IMR-90 (cell line): ENCODE measurements at regions not wholly inside any gene's neighbourhood (a gene's known extent, or its start where the extent isn't known, plus 50 kb on each side); places are given as distances from the start of the nearest gene placed in this dataset.

Source experiments
- ATAC-seq: fragments of 200-7000 bp; cut with Tn5 transposase; 2 replicates; pipeline ENCODE4 v1.9.1; 2020; ENCODE audit warnings: low read depth, mild to moderate bottlenecking, moderate library complexity
- BruUV-seq: library from RNA; stranded (reverse); fragments of 400-500 nt; replicated peaks from 2 replicates; lab custom pipeline; 2021; lab: Mats Ljungman, UMichigan
- CTCF ChIA-PET: fragments of 300-600 bp; formaldehyde crosslinking; extraction: SDS; loops from one replicate; lab custom pipeline; 2021; ENCODE audit warnings: antibody characterized with exemption; lab: Yijun Ruan, JAX
- POLR2A ChIA-PET: fragments of 300-600 bp; sonication (Branson Sonifier 250); formaldehyde crosslinking; loops from one replicate; lab custom pipeline; 2022; ENCODE audit warnings: antibody characterized with exemption; ENCODE audit not compliant: unreplicated experiment; lab: Charles Lee
- DNase-seq: peaks from one replicate; pipeline ENCODE4 v3.0.0; 2013
- H2AFZ ChIP-seq: replicated peaks from 2 replicates; pipeline ENCODE3; 2013; ENCODE audit warnings: low read length, mild to moderate bottlenecking; ENCODE audit not compliant: poor library complexity
- H2AK5ac ChIP-seq: 2 replicates; pipeline ENCODE4 v1.6.1; 2013; ENCODE audit warnings: low read depth, low read length, inconsistent platforms
- H2AK9ac ChIP-seq: replicated peaks from 2 replicates; pipeline ENCODE3; 2013; ENCODE audit warnings: mild to moderate bottlenecking, low read depth, low read length, moderate library complexity; ENCODE audit not compliant: poor library complexity
- H2BK120ac ChIP-seq: 2 replicates; pipeline ENCODE4 v1.6.1; 2013; ENCODE audit warnings: low read depth, low read length, inconsistent platforms
- H2BK15ac ChIP-seq: 3 replicates; pipeline ENCODE4 v1.6.1; 2013; ENCODE audit warnings: low read depth, low read length, inconsistent platforms
- H2BK20ac ChIP-seq: 2 replicates; pipeline ENCODE4 v1.6.1; 2013; ENCODE audit warnings: low read depth, mild to moderate bottlenecking, inconsistent platforms, low read length, moderate library complexity
- H2BK5ac ChIP-seq: 2 replicates; pipeline ENCODE4 v1.6.1; 2013; ENCODE audit warnings: mild to moderate bottlenecking, low read depth, low read length, inconsistent platforms; ENCODE audit not compliant: poor library complexity, severe bottlenecking
- H3K14ac ChIP-seq: replicated peaks from 2 replicates; pipeline ENCODE4 v1.6.1; 2013; ENCODE audit warnings: low read depth, low read length, inconsistent platforms
- H3K18ac ChIP-seq: 2 replicates; pipeline ENCODE4 v1.6.1; 2013; ENCODE audit warnings: low read depth, low read length, control low read depth
- H3K23ac ChIP-seq: 2 replicates; pipeline ENCODE4 v1.6.1; 2013; ENCODE audit warnings: low read depth, low read length, inconsistent platforms
- H3K27ac ChIP-seq: 2 replicates; pipeline ENCODE4 v1.5.1; 2013; ENCODE audit warnings: mild to moderate bottlenecking, control low read depth, low read length; ENCODE audit not compliant: insufficient read depth
- H3K27me3 ChIP-seq: 2 replicates; pipeline ENCODE4 v1.6.1; 2013; ENCODE audit warnings: low read length; ENCODE audit not compliant: control insufficient read depth, insufficient read depth
- H3K36me3 ChIP-seq: 2 replicates; pipeline ENCODE4 v1.6.1; 2013; ENCODE audit warnings: low read length, mixed read lengths; ENCODE audit not compliant: control insufficient read depth, insufficient read depth
- H3K4ac ChIP-seq: 2 replicates; pipeline ENCODE4 v1.6.1; 2013; ENCODE audit warnings: low read depth, low read length, inconsistent platforms
- H3K4me1 ChIP-seq: 2 replicates; pipeline ENCODE4 v1.6.1; 2013; ENCODE audit warnings: low read length, mixed read lengths; ENCODE audit not compliant: control insufficient read depth, insufficient read depth
- H3K4me2 ChIP-seq: 2 replicates; pipeline ENCODE4 v1.6.1; 2013; ENCODE audit warnings: low read depth, mild to moderate bottlenecking, control low read depth, low read length, moderate library complexity
- H3K4me3 ChIP-seq: 2 replicates; pipeline ENCODE4 v1.5.1; 2013; ENCODE audit warnings: low read depth, mild to moderate bottlenecking, control low read depth, low read length, moderate library complexity; ENCODE audit not compliant: insufficient read depth
- H3K56ac ChIP-seq: 2 replicates; pipeline ENCODE4 v1.6.1; 2013; ENCODE audit warnings: low read length, inconsistent platforms; ENCODE audit not compliant: insufficient read depth; ENCODE audit errors: extremely low read depth
- H3K79me1 ChIP-seq, 2 experiments: 2 replicates each; pipeline ENCODE4 v1.6.1; 2013; ENCODE audit warnings: low read length in 2 of 2, inconsistent platforms in 1 of 2, low read depth in 1 of 2
- H3K9ac ChIP-seq: 2 replicates; pipeline ENCODE4 v1.6.1; 2013; ENCODE audit warnings: low read depth, low read length, control low read depth
- H3K9me1 ChIP-seq: 2 replicates; pipeline ENCODE4 v1.6.1; 2013; ENCODE audit warnings: low read length, inconsistent platforms; ENCODE audit not compliant: insufficient read depth
- H3K9me3 ChIP-seq: 2 replicates; pipeline ENCODE4 v1.6.1; 2013; ENCODE audit warnings: low read length; ENCODE audit not compliant: control insufficient read depth, insufficient read depth
- H4K20me1 ChIP-seq: 2 replicates; pipeline ENCODE4 v1.6.1; 2013; ENCODE audit warnings: low read length, inconsistent platforms; ENCODE audit not compliant: insufficient read depth
- H4K5ac ChIP-seq: 2 replicates; pipeline ENCODE4 v1.6.1; 2013; ENCODE audit warnings: mild to moderate bottlenecking, low read depth, low read length, control low read depth
- H4K8ac ChIP-seq, 2 experiments: 2 replicates each; pipeline ENCODE4 v1.6.1; 2013; ENCODE audit warnings: low read depth in 2 of 2, low read length in 2 of 2, control low read depth in 1 of 2, inconsistent platforms in 1 of 2
- H4K91ac ChIP-seq: 2 replicates; pipeline ENCODE4 v1.6.1; 2013; ENCODE audit warnings: low read depth, low read length, inconsistent platforms; ENCODE audit not compliant: insufficient read depth
- dilution Hi-C: fragments of 300-500 bp; cut with HindIII; formaldehyde crosslinking; loops from one replicate; pipeline ENCODE4 v1.14.3; 2018; ENCODE audit warnings: low sequenced_read_pairs; ENCODE audit not compliant: unreplicated experiment
- in situ Hi-C: fragments of 300-500 bp; cut with MboI; formaldehyde crosslinking; loops from 3 replicates; pipeline ENCODE4 v1.14.3; 2019; ENCODE audit warnings: low sequenced_read_pairs, inconsistent platforms, mixed read lengths
- intact Hi-C: fragments of 100-400 bp; cut with micrococcal nuclease; formaldehyde crosslinking; loops from 2 replicates; pipeline ENCODE4 v1.10.0; 2022
- TF ChIP-seq, protein P1 (sequence below): conservative IDR thresholded peaks from 2 replicates; pipeline ENCODE4 v1.5.1; 2012; ENCODE audit warnings: mild to moderate bottlenecking, low read depth, low read length, improper control_type of control experiment

GRCh38 chr11:92512204-92512569, 287.6 kb downstream of the FAT3 start:
- no peaks in the 10 kb centered on the region for H3K27me3 ChIP-seq
- no peaks in the 10 kb centered on the region for H3K36me3 ChIP-seq

More at GRCh38 chr11:92512204-92512569, 287.6 kb downstream of the FAT3 start:
- Histone ChIP-seq H3K27ac (no peak overlapping the region), H3K23ac (no peak overlapping the region), H3K4me3 (no peak overlapping the region), H3K9ac (no peak overlapping the region), H3K4ac (no peak overlapping the region), H3K9me3 (no peaks in the 10 kb centered on the region), H2BK120ac (no peak overlapping the region), H3K9me1 (no peaks in the 10 kb centered on the region), H3K79me1 (no peaks in the 10 kb centered on the region), H3K4me2 (no peak overlapping the region), H2BK15ac (no peak overlapping the region), H2BK20ac (no peak overlapping the region), H2AK5ac (no peak overlapping the region), H4K5ac (no peak overlapping the region), H4K20me1 (no peaks in the 10 kb centered on the region), H4K91ac (no peak overlapping the region), H3K14ac (no peak overlapping the region), H2AFZ (no peak overlapping the region), H3K56ac (no peak overlapping the region), H2AK9ac (no peak overlapping the region), H4K8ac (no peak overlapping the region), H3K18ac (no peak overlapping the region), H3K4me1 (no peaks in the 10 kb centered on the region), H2BK5ac (no peak overlapping the region)
- DNase-seq, result no peak
- in situ Hi-C loops, result no loop called here
- dilution Hi-C loops, result no loop called here
- POLR2A ChIA-PET, result no interaction called here
- intact Hi-C loops, result no loop called here
- ATAC-seq, result no peak
- CTCF ChIA-PET, result no interaction called here
- BruUV-seq, result no TSS peak
- TF ChIP-seq, protein P1, sequence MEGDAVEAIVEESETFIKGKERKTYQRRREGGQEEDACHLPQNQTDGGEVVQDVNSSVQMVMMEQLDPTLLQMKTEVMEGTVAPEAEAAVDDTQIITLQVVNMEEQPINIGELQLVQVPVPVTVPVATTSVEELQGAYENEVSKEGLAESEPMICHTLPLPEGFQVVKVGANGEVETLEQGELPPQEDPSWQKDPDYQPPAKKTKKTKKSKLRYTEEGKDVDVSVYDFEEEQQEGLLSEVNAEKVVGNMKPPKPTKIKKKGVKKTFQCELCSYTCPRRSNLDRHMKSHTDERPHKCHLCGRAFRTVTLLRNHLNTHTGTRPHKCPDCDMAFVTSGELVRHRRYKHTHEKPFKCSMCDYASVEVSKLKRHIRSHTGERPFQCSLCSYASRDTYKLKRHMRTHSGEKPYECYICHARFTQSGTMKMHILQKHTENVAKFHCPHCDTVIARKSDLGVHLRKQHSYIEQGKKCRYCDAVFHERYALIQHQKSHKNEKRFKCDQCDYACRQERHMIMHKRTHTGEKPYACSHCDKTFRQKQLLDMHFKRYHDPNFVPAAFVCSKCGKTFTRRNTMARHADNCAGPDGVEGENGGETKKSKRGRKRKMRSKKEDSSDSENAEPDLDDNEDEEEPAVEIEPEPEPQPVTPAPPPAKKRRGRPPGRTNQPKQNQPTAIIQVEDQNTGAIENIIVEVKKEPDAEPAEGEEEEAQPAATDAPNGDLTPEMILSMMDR, result no peak
